Glomerular visceral epithelial cell (primary cell): ENCODE measurements at regions not wholly inside any gene's neighbourhood (a gene's known extent, or its start where the extent isn't known, plus 50 kb on each side); places are given as distances from the start of the nearest gene placed in this dataset.
A peak's percentile ranks its signal among the peaks of the same experiment; 100 is the strongest.

Experiments
- DNase-seq: peaks from one replicate; pipeline ENCODE4 v3.0.0-alpha.2; 2016; ENCODE audit errors: extremely low spot score

GRCh38 chr2:51693640-51694039, 661.7 kb upstream of the NRXN1 start:
- DNase-seq = no peak

- DNase-seq = no peak
Measured at GRCh38 chr2:51681854-51682253, 649.9 kb upstream of the NRXN1 start.

- DNase-seq = no peak
Measured at GRCh38 chr2:51673628-51674027, 641.7 kb upstream of the NRXN1 start.

DNA sequence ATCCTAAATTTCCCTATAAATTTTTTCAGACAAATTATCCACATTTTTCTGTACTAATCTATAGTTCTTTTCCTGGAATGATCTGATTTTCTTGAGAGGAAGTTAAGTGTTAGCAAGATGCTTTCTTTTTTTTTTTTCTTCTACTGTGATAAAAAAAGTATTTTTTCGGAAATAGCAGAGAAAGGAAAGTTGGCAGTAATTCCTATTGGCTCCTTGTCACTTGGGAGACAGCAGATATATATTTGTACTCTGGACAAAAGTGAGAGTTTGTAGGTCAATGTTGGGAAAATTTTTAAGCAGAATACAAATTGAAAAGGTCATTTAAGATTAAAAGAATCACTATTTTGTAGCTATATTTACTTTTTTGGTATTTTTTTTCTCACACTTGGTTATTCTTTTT, 635.7 kb upstream of the NRXN1 start:
- DNase-seq = no peak

DNA sequence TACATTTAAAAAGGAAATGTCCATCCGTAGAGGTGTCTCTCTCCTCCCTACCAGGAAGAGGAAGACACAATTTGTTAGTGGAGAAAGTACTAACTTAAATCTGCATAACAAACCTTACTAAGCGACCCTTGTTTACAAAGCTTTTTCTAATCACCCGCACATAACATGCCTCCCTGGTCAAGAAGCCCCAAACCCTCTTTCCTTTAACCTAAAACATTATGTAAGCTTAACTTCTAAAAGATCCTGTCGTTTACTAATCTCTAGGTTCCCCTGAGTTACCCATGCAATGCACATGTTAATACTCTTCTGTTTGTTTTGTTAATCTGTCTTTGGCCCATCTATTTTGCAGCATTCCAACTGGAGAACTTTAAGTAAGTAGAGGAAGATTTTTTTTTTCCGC, 630.3 kb upstream of the NRXN1 start:
- DNase-seq = no peak

DNA sequence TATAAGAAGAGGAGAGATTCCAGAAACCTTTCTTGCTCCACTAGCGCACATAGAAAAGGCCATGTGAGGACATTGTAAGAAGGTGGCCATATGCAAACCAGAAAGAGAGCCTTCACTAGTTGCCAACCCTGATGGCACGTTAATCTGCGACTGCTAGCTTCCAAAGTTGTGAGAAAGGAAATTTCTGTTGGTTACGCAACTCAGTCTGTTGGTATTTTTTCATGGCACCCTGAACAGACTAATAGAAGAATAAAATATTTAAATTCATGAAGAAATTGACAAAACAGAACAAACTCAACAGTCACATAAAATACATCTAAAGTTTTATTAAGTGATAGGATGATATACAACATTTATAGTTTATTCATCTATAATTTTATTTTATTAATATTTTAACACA, 625.9 kb upstream of the NRXN1 start:
- DNase-seq = no peak

- DNase-seq = no peak
Measured at GRCh38 chr2:51650769-51651168, 618.8 kb upstream of the NRXN1 start.

DNA sequence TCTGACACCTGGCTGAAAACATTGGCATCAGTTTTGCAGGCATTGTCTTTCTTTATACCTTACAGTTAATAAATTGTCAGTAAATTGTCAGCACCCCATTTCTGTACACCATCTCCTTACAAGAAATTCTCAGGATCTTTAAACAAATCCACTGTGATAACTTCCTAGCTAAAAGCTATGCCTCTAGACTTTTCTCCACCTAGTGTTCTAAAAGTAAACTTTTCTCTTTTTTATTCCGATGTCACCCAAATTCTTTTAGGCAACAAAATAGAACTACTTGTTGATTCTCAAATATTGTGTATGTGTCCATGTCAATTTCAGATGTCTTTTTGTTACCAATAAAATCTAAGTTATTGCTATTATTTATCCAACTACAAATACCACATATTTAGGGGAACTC, 617.4 kb upstream of the NRXN1 start:
- DNase-seq = no peak

- DNase-seq = no peak
Measured at GRCh38 chr2:51638811-51639210, 606.9 kb upstream of the NRXN1 start.

- DNase-seq = no peak
Measured at GRCh38 chr2:51633073-51633472, 601.1 kb upstream of the NRXN1 start.

- no peak for DNase-seq
Measured at GRCh38 chr2:51629406-51629805, 597.5 kb upstream of the NRXN1 start.

- no peak for DNase-seq
Measured at GRCh38 chr2:51628917-51629316, 597.0 kb upstream of the NRXN1 start.

GRCh38 chr2:51624995-51625394, 593.1 kb upstream of the NRXN1 start:
- no peak for DNase-seq

DNA sequence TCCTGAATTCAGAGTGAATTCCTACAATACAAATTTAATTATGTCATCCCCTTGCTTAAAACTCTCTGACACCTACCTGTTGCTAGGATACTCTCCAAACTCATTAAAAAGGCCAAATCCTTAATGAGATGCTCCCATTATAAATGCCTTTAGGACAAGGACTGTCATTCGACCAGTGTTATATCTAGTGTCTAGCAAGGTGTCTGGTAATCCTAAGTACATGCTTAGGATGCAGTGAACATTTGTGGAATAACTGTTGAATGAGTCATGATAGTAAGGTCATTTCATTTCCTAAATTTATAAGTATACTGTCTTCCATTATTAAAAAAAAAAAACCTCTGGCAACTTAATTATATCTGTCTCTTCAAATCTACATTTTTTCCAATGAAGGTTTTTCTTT, 588.9 kb upstream of the NRXN1 start:
- peak; percentile 8 for DNase-seq

- DNase-seq = no peak
Measured at GRCh38 chr2:51619961-51620360, 588.0 kb upstream of the NRXN1 start.

DNA sequence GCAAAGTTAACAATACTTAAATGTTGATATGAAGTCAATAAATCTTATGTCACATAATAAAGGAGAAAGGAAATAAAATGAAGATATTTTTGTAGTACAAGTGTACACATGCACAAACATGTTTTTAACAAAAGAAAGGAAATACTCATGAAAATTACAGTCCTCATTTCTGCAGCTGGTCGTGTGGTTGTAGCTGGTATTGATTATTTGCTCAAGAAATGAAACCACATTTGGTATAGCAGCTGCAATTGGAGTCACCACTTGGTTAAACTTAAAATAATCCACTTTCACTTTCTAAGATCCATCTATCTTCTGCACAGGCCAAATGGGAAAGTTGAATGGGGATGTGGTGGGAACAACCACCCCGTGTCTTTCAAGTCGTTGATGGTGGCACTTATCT, 580.5 kb upstream of the NRXN1 start:
- no peak for DNase-seq

DNA sequence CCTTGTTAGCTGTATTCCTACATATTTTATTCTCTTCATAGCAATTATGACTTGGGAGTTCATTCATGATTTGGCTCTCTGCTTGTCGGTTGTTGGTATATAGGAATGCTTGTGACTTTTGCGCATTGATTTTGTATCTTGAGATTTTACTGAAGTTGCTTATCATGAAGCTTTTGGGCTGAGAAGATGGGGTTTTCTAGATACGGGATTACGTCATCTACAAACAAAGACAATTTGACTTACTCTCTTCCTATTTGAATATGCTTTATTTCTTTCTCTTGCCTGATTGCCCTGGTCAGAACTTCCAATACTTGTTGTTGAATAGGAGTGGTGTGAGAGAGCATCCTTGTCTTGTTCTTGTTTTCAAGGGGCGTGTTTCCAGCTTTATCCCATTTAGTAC, 569.8 kb upstream of the NRXN1 start:
- DNase-seq = no peak

DNA sequence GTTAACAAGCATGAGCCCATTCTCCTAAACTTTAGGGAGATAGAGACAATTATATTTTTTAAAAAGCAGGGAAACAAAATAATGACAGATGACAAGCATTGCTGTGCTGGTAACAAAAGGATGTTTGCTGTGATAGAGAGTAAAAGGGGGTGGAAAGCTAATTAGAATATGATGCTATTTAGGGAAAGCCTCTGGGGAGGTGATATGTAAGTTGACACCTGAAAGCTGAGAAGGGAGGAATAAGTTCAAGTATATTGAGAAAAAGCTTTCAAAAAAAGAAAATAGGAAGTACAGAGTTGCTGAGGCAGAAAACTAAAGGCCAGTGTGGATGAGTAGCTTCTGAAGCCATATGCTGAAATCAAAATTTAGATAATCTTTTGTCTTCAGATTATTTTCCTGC, 565.2 kb upstream of the NRXN1 start:
- no peak for DNase-seq

GRCh38 chr2:51595836-51596235, 563.9 kb upstream of the NRXN1 start:
- DNase-seq = no peak

DNA sequence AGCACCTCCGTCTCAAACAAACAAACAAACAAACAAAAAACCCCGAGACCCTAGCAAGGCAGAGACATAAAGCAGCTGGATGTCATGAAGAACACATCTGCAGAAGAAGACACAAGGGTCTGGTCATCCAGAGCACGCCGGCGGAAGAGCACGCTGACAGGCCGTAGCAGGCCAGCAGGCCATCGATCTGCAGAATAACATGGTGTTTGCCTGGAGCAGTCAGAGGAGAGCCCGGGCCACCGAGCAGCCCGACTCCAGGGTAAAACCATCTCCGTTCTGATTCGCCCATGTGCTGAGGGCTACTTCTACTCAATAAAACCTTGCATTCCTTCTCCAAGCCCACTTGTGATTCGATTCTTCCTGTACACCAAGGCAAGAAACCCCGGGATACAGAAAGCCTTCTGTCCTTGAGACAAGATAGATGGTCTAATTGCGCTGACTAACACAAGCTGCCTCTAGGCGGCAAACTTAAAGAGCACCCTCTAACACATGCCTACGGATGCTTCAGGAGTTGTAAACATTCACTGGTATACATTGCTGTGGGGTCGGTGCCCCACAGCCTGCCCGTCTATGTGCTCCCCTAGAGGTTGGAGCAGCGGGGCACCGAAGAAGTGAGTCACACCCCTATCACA, 549.8 kb upstream of the NRXN1 start:
- no peak for DNase-seq

DNA sequence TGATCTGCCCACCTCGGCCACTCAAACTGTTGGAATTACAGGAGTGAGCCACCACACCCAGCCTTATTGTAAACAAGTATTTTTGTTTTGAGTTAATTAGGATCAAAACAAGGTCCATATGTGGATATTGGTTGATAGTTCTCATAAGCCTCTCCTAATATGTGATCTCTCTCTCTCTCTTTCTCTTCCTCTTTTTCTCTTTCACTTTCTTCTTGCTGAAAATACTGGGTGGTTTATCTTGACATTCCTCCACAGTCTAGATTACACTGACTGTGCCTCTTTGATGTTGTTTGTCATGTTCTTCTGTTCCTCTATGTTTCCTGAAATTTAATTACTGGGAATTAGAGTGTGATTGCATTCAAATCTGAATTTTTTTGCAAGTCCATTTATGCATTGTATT, 547.5 kb upstream of the NRXN1 start:
- DNase-seq = no peak

GRCh38 chr2:51575181-51575580, 543.2 kb upstream of the NRXN1 start:
- DNase-seq = no peak

DNA sequence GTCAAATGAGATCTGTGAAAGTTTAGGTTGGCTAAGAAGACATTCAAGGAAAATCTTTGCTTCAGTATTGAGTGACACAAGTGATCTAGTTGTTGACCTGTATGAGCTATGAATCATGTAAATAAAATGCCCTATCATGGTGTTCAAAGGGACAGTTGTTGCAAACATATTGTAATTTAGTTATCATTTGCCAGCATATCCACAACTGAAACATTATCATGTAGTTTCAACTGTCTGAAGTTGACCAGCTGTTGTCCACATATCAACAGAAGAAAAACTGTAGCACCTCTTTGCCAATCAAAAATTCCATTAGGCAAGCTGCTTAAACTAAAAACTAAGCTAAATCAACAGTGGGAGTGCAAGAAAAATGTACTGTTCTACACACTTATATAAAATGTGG, 527.1 kb upstream of the NRXN1 start:
- DNase-seq = no peak

DNA sequence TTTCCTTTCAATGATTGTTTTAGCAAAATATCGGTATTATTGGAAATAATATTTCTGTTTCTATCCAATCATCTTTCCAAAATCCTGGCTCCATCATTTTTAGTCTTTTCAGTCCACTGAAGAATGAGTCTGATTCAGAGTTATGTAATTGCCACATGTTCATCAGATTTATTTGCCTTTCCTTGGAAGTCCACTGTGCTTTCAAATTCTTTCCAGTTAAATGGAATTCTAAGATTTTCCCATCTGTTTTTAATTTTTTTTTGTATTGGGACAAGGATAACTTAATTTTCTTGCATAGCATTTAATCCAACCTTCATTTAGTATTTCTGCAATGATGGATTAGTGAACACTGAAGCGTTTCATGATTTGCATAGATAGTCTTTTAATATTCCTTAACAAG, 521.5 kb upstream of the NRXN1 start:
- no peak for DNase-seq

GRCh38 chr2:51535763-51536162, 503.8 kb upstream of the NRXN1 start:
- DNase-seq = no peak
